Activated naive CD8-positive, alpha-beta T cell treated with anti-CD3 and anti-CD28 coated beads, Interleukin-2, amount 50 U/mL, for 24 hours (primary cell): ENCODE measurements at regions not wholly inside any gene's neighbourhood (a gene's known extent, or its start where the extent isn't known, plus 50 kb on each side); places are given as distances from the start of the nearest gene placed in this dataset.

Source experiments
- ATAC-seq: fragments of 150-1000 bp; cut with Tn5 transposase; one replicate; pipeline ENCODE4 v1.10.0; 2021
- DNase-seq: peaks from one replicate; pipeline ENCODE4 v3.0.0; 2021
- H3K27ac Mint-ChIP-seq: one replicate; pipeline ENCODE4 v1.8.0; 2021; ENCODE audit warnings: mild to moderate bottlenecking, mixed read lengths
- H3K27me3 Mint-ChIP-seq: one replicate; pipeline ENCODE4 v1.8.0; 2021; ENCODE audit warnings: mixed read lengths
- H3K36me3 Mint-ChIP-seq: one replicate; pipeline ENCODE4 v1.8.0; 2021; ENCODE audit warnings: low read depth, mixed read lengths
- H3K4me1 Mint-ChIP-seq: one replicate; pipeline ENCODE4 v1.8.0; 2021; ENCODE audit warnings: mixed read lengths
- H3K4me3 Mint-ChIP-seq: one replicate; pipeline ENCODE4 v1.8.0; 2021; ENCODE audit warnings: mild to moderate bottlenecking, moderate library complexity, mixed read lengths
- H3K9me3 Mint-ChIP-seq: one replicate; pipeline ENCODE4 v1.8.0; 2021; ENCODE audit warnings: mixed read lengths

GRCh38 chr1:229943988-229944743 is 122.9 kb upstream of the GALNT2 start:
- Mint-ChIP-seq H3K27ac (no peak overlapping the region), H3K4me1 (no peaks in the 10 kb centered on the region)
- ATAC-seq, result no peak

DNA sequence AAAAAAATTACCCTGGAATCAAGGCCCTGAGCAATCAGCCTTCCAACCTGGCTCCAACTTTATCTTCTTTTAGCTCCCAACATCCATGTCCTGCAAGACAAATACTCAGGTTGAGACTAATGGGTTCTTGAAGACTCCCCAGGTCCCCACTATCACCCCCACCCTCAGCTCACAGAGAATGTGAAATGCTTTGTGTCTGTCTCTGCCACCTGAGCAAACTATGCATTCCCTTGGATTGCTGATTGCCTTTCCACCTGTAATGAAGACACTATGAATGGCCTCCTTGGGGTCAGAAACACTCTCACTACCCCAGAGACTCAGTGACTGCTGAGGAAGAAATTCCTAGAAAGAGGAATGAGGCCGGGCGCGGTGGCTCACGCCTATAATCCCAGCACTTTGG is 121.2 kb upstream of the GALNT2 start:
- no peaks in the 10 kb centered on the region for H3K9me3 Mint-ChIP-seq
- H3K27me3 Mint-ChIP-seq, result peaks cover 4% of the 10 kb centered on the region
- H3K36me3 Mint-ChIP-seq, result no peaks in the 10 kb centered on the region
- no peak overlapping the region for H3K27ac Mint-ChIP-seq
- no peak for DNase-seq
- ATAC-seq, result no peak
- no peak overlapping the region for H3K4me3 Mint-ChIP-seq
- H3K4me1 Mint-ChIP-seq, result no peaks in the 10 kb centered on the region

More at GRCh38 chr1:229943988-229944743, 122.9 kb upstream of the GALNT2 start:
- Mint-ChIP-seq H3K36me3 (no peaks in the 10 kb centered on the region), H3K27me3 (peaks cover 2% of the 10 kb centered on the region), H3K9me3 (no peaks in the 10 kb centered on the region), H3K4me3 (no peak overlapping the region)
- no peak for DNase-seq

- H3K36me3 Mint-ChIP-seq, result no peaks in the 10 kb centered on the region
- ATAC-seq, result no peak
- DNase-seq, result no peak
- no peaks in the 10 kb centered on the region for H3K9me3 Mint-ChIP-seq
- H3K27me3 Mint-ChIP-seq, result peaks cover 2% of the 10 kb centered on the region
- H3K4me3 Mint-ChIP-seq, result no peak overlapping the region
- no peak overlapping the region for H3K27ac Mint-ChIP-seq
- no peaks in the 10 kb centered on the region for H3K4me1 Mint-ChIP-seq
These were observed 119.1 kb upstream of the GALNT2 start for GRCh38 chr1:229947968-229948367.

GRCh38 chr1:229948438-229948837 is 118.6 kb upstream of the GALNT2 start:
- Mint-ChIP-seq H3K9me3 (no peaks in the 10 kb centered on the region), H3K4me1 (peaks cover 1% of the 10 kb centered on the region), H3K36me3 (no peaks in the 10 kb centered on the region), H3K27me3 (peaks cover 2% of the 10 kb centered on the region), H3K4me3 (no peak overlapping the region), H3K27ac (no peak overlapping the region)
- no peak for ATAC-seq
- no peak for DNase-seq

- no peak for ATAC-seq
- no peaks in the 10 kb centered on the region for H3K9me3 Mint-ChIP-seq
These were observed 117.5 kb upstream of the GALNT2 start for GRCh38 chr1:229949500-229949899.

DNA sequence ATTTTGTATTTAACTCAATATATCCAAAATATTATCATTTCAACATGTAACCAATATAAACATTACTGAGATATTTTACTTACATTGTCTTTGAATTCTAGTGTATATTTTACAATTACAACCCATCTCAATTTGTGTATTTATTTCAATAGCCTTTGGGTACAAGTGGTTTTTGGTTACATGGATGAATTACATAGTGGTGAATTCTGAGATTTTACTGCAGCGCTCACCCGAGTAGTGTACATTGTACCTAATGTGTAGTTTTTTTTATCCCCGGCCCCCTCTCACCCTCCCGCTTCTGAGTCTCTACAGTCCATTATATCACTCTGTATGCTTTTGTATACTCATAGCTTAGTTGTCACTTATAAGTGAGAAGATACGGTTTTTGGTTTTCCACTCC is 117.0 kb upstream of the GALNT2 start:
- ATAC-seq (no peak), DNase-seq (no peak)
- H3K36me3 Mint-ChIP-seq, result no peaks in the 10 kb centered on the region
- H3K4me1 Mint-ChIP-seq, result peaks cover 7% of the 10 kb centered on the region
- H3K4me3 Mint-ChIP-seq, result no peak overlapping the region
- peaks cover 2% of the 10 kb centered on the region for H3K27me3 Mint-ChIP-seq
- no peaks in the 10 kb centered on the region for H3K9me3 Mint-ChIP-seq
- no peak overlapping the region for H3K27ac Mint-ChIP-seq

More at GRCh38 chr1:229949500-229949899, 117.5 kb upstream of the GALNT2 start:
- H3K36me3 Mint-ChIP-seq, result no peaks in the 10 kb centered on the region
- peaks cover 7% of the 10 kb centered on the region for H3K4me1 Mint-ChIP-seq
- H3K4me3 Mint-ChIP-seq, result no peak overlapping the region
- no peak overlapping the region for H3K27ac Mint-ChIP-seq
- DNase-seq, result no peak
- peaks cover 2% of the 10 kb centered on the region for H3K27me3 Mint-ChIP-seq

GRCh38 chr1:229950908-229951307 is 116.1 kb upstream of the GALNT2 start:
- no peak overlapping the region for H3K4me3 Mint-ChIP-seq
- peaks cover 2% of the 10 kb centered on the region for H3K27me3 Mint-ChIP-seq
- no peaks in the 10 kb centered on the region for H3K36me3 Mint-ChIP-seq
- no peaks in the 10 kb centered on the region for H3K9me3 Mint-ChIP-seq
- DNase-seq (no peak), ATAC-seq (no peak)
- H3K27ac Mint-ChIP-seq, result no peak overlapping the region
- H3K4me1 Mint-ChIP-seq, result peaks cover 7% of the 10 kb centered on the region

GRCh38 chr1:229951856-229952534 is 115.0 kb upstream of the GALNT2 start:
- no peaks in the 10 kb centered on the region for H3K36me3 Mint-ChIP-seq
- peaks cover 7% of the 10 kb centered on the region for H3K4me1 Mint-ChIP-seq
- peaks cover 4% of the 10 kb centered on the region for H3K27me3 Mint-ChIP-seq
- no peak for DNase-seq
- no peaks in the 10 kb centered on the region for H3K9me3 Mint-ChIP-seq
- no peak overlapping the region for H3K27ac Mint-ChIP-seq
- H3K4me3 Mint-ChIP-seq, result no peak overlapping the region
- ATAC-seq, result no peak

DNA sequence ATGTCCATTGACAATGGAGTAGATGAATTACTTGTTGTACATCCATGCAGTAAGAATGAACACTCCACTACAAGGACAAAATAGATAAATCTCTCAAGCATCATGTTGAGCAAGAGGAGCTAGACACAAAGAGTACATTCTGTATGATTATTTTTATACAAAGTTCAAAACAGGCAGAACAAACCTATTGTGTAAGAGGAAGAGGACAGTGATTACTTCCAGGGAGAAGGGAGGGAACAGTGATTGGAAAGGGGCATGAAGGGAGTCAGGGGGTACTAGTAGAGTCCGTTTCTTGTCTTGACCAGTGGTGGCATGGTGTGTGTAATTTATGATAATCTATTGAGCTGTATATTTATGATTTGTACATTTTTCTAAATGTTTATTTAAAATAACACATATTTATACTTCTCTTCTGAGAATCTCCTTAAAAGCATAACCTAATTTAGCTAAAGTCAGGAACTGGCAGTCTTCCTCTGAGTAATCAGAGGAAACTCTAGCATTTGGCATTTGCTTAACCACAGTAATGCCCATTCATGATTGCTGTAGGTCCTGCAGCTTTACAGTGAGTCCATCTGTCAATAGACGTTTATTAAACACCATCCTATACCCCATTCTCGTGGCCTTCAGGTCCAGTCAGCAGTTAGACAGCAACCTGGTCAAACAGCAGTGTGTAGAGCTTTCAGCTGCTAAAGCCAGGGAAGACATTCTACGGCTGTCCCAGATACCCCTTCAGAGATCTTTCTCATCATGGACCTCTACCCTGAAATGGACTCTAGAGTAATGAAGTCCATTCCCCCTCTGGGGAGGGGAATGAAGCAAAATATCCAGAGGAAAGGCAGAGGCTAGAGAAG is 114.1 kb upstream of the GALNT2 start:
- Mint-ChIP-seq H3K4me1 (peaks cover 7% of the 10 kb centered on the region), H3K4me3 (no peak overlapping the region), H3K27me3 (peaks cover 4% of the 10 kb centered on the region), H3K27ac (no peak overlapping the region), H3K36me3 (no peaks in the 10 kb centered on the region), H3K9me3 (peaks cover 9% of the 10 kb centered on the region)
- no peak for ATAC-seq
- no peak for DNase-seq

GRCh38 chr1:229953736-229954326 is 113.2 kb upstream of the GALNT2 start:
- no peak for ATAC-seq
- H3K36me3 Mint-ChIP-seq, result no peaks in the 10 kb centered on the region
- peaks cover 7% of the 10 kb centered on the region for H3K4me1 Mint-ChIP-seq
- peaks cover 9% of the 10 kb centered on the region for H3K9me3 Mint-ChIP-seq
- DNase-seq, result no peak
- no peak overlapping the region for H3K27ac Mint-ChIP-seq
- H3K4me3 Mint-ChIP-seq, result no peak overlapping the region
- peaks cover 6% of the 10 kb centered on the region for H3K27me3 Mint-ChIP-seq

- no peaks in the 10 kb centered on the region for H3K36me3 Mint-ChIP-seq
- H3K9me3 Mint-ChIP-seq, result peaks cover 8% of the 10 kb centered on the region
- no peak overlapping the region for H3K27ac Mint-ChIP-seq
- ATAC-seq (no peak), DNase-seq (no peak)
- H3K27me3 Mint-ChIP-seq, result peaks cover 22% of the 10 kb centered on the region
- H3K4me3 Mint-ChIP-seq, result no peak overlapping the region
- H3K4me1 Mint-ChIP-seq, result no peaks in the 10 kb centered on the region
These were observed 102.8 kb upstream of the GALNT2 start for GRCh38 chr1:229964281-229964680.

- Mint-ChIP-seq H3K4me1 (peaks cover 1% of the 10 kb centered on the region), H3K4me3 (no peak overlapping the region), H3K27ac (no peak overlapping the region), H3K9me3 (peaks cover 19% of the 10 kb centered on the region), H3K27me3 (peaks cover 19% of the 10 kb centered on the region), H3K36me3 (peaks cover 3% of the 10 kb centered on the region)
- DNase-seq (no peak), ATAC-seq (no peak)
These were observed 96.3 kb upstream of the GALNT2 start for GRCh38 chr1:229970714-229971113.

- Mint-ChIP-seq H3K27ac (no peak overlapping the region), H3K36me3 (peaks cover 3% of the 10 kb centered on the region), H3K4me1 (peaks cover 1% of the 10 kb centered on the region), H3K27me3 (peaks cover 21% of the 10 kb centered on the region), H3K9me3 (peaks cover 21% of the 10 kb centered on the region), H3K4me3 (no peak overlapping the region)
- DNase-seq (no peak), ATAC-seq (no peak)
These were observed 95.9 kb upstream of the GALNT2 start for GRCh38 chr1:229971141-229971540.

DNA sequence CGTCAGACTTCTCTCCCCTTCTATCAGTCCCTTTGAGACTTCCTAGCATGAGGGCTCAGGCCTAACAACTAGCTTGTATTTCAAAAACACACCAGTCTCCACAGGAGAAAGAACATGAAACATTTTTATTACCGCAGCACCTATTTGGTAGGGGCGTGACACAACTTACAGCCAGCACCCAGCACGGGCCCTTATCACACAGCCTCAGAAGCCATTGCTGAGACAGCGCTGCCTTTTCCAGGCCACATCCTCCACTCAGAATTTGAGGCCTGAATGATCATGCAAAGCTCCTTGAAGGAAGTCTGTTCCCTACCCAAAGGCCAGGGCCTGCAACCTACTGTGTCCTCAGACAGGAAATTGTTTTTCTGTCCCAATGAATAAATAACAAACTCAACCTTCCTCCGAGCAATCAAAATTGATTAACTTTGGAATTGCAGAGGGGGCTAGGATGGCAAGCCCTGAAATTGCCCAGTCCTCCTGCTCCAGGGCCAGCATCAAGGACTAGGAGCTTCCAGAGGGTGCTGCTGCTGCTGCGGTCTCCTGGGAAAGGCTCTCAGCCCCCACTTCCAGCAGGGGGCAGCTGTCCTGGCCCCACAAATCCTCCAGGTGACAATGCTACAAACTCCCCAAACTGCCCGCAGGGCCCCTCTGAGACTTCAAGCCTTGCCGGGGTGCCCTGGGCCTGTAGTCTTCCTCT is 94.3 kb upstream of the GALNT2 start:
- Mint-ChIP-seq H3K9me3 (peaks cover 16% of the 10 kb centered on the region), H3K27me3 (peaks cover 11% of the 10 kb centered on the region), H3K27ac (no peak overlapping the region), H3K36me3 (peaks cover 3% of the 10 kb centered on the region), H3K4me1 (peaks cover 1% of the 10 kb centered on the region), H3K4me3 (no peak overlapping the region)
- DNase-seq, result no peak
- no peak for ATAC-seq
